ENCODE measurements at regions not wholly inside any gene's neighbourhood (a gene's known extent, or its start where the extent isn't known, plus 50 kb on each side); places are given as distances from the start of the nearest gene placed in this dataset.

DNA sequence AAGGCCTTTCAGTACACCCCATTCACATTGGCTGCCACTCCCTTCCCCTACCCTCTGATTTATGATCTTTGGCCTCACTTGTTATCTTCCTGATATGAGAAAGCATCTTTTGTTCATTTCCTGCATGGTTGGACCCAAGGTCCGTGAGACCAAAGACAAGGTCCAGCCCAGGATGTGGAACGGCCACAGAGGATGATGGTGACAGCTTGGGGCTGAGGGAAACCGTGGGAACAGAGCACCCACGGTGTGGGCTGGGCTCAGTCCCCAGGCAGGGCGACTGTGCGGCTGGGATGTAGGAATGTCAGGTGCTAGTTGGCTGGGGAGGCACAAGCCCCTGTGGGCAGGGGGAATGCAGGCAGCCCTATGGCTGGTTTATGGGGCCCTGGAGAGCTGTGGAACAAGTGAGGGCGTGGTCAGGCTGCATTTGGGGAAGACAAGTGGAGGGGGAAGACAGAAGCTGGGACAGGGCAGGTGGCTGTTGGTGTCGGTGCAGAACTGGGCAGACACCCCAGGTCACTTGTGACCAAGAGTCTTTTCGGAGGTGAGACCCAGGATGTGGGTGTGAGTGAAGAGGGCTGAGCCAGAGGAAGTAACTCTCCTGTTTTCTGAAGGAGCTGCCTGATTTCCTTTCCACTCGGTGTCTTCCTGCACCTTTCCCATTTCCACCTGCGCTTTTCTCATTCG lies 51.7 kb upstream of the IGFBP3 start:
- DNase-seq, result peak in 1 of 2 experiments; percentile 14

DNA sequence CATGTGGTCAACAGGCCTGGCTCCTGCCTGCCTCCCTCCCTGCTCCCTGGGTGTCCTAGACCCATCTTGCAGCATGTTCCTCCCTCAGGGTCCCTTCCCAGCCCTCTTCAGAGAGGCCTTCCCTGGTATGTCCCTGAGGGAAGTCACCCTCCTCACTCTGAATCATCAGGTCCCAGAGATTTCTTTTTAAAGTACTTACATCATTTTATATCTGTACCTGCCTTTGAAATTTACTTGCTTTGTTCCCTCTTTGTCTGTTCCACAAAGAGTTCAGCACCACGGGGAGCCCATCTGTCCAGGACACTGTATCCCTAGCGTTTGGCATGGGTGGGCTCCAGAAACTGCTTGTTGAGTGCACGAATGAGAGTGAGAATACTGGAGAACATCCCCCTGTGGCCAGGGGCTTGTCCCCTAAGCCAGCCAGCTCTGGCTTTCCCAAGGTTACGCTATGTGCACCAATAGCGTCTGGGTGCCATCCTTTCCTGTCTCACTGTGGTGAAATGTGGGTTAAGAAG lies 50.6 kb upstream of the IGFBP3 start:
- no peak for DNase-seq

DNA sequence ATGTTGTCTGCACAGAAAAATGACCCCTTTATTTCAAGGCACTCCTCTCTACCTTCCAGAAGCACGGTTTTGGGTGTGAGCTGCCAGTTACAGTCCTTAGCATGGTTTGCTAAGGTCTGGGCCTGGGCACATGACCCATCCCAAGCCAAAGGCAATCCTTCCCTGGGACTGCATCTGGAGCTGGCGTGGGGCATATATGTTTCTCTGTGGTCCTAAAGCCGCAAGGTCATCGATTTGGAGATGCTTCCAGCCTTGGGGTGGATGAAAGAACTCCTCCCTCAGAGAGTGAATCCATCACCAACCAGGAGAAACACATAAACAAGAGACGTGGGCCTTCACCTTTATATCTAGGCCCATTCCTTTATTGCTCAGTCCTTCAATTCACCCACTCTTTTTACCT lies 50.1 kb upstream of the IGFBP3 start:
- DNase-seq, result no peak
